ENCODE measurements at regions not wholly inside any gene's neighbourhood (a gene's known extent, or its start where the extent isn't known, plus 50 kb on each side); places are given as distances from the start of the nearest gene placed in this dataset.

- ChIA-PET CTCF (no interaction called here), POLR2A (no interaction called here)
- no peak for DNase-seq
- Mint-ChIP-seq H3K27ac (no peak overlapping the region), H3K27me3 (no peaks in the 10 kb centered on the region), H3K4me1 (no peaks in the 10 kb centered on the region), H3K9me3 (peaks cover 5% of the 10 kb centered on the region), H3K36me3 (ENCODE audit: low read depth) (no peaks in the 10 kb centered on the region), H3K4me3 (no peak overlapping the region)
Observed at GRCh38 chr2:14420851-14421250, 211.7 kb upstream of the LRATD1 start.

GRCh38 chr2:14422426-14422825 lies 210.1 kb upstream of the LRATD1 start:
- Mint-ChIP-seq H3K36me3 (ENCODE audit: low read depth) (no peaks in the 10 kb centered on the region), H3K27me3 (no peaks in the 10 kb centered on the region), H3K27ac (no peak overlapping the region), H3K9me3 (peaks cover 6% of the 10 kb centered on the region), H3K4me1 (no peaks in the 10 kb centered on the region), H3K4me3 (no peak overlapping the region)
- ChIA-PET POLR2A (no interaction called here), CTCF (no interaction called here)
- no peak for DNase-seq

GRCh38 chr2:14423145-14423906 lies 209.2 kb upstream of the LRATD1 start:
- Mint-ChIP-seq H3K4me1 (no peaks in the 10 kb centered on the region), H3K27ac (no peak overlapping the region), H3K4me3 (no peak overlapping the region), H3K9me3 (peaks cover 5% of the 10 kb centered on the region), H3K27me3 (no peaks in the 10 kb centered on the region), H3K36me3 (ENCODE audit: low read depth) (no peaks in the 10 kb centered on the region)
- ChIA-PET POLR2A (no interaction called here), CTCF (no interaction called here)
- DNase-seq: no peak

GRCh38 chr2:14424478-14425390 lies 207.8 kb upstream of the LRATD1 start:
- CTCF ChIA-PET: no interaction called here
- H3K9me3 Mint-ChIP-seq: peaks cover 7% of the 10 kb centered on the region
- no peaks in the 10 kb centered on the region for H3K4me1 Mint-ChIP-seq

GRCh38 chr2:14425869-14426268 lies 206.6 kb upstream of the LRATD1 start:
- Mint-ChIP-seq H3K4me1 (no peaks in the 10 kb centered on the region), H3K27me3 (no peaks in the 10 kb centered on the region), H3K9me3 (peaks cover 7% of the 10 kb centered on the region), H3K4me3 (no peak overlapping the region), H3K36me3 (ENCODE audit: low read depth) (no peaks in the 10 kb centered on the region), H3K27ac (no peak overlapping the region)
- CTCF ChIA-PET: no interaction called here
- POLR2A ChIA-PET: no interaction called here
- no peak for DNase-seq

More at GRCh38 chr2:14424478-14425390, 207.8 kb upstream of the LRATD1 start:
- H3K27ac Mint-ChIP-seq: no peak overlapping the region
- POLR2A ChIA-PET: no interaction called here
- H3K27me3 Mint-ChIP-seq: no peaks in the 10 kb centered on the region
- no peak overlapping the region for H3K4me3 Mint-ChIP-seq
- H3K36me3 Mint-ChIP-seq (ENCODE audit: low read depth): no peaks in the 10 kb centered on the region
- DNase-seq: no peak

GRCh38 chr2:14428056-14428455 lies 204.5 kb upstream of the LRATD1 start:
- peaks cover 4% of the 10 kb centered on the region for H3K9me3 Mint-ChIP-seq
- no peaks in the 10 kb centered on the region for H3K4me1 Mint-ChIP-seq
- CTCF ChIA-PET: no interaction called here
- H3K4me3 Mint-ChIP-seq: no peak overlapping the region
- DNase-seq: no peak
- no peak overlapping the region for H3K27ac Mint-ChIP-seq
- POLR2A ChIA-PET: no interaction called here
- no peaks in the 10 kb centered on the region for H3K27me3 Mint-ChIP-seq
- H3K36me3 Mint-ChIP-seq (ENCODE audit: low read depth): no peaks in the 10 kb centered on the region

- H3K9me3 Mint-ChIP-seq: peaks cover 4% of the 10 kb centered on the region
- H3K27ac Mint-ChIP-seq: no peak overlapping the region
- POLR2A ChIA-PET: no interaction called here
- no peaks in the 10 kb centered on the region for H3K27me3 Mint-ChIP-seq
- H3K4me1 Mint-ChIP-seq: no peaks in the 10 kb centered on the region
- CTCF ChIA-PET: no interaction called here
- no peak for DNase-seq
- no peaks in the 10 kb centered on the region for H3K36me3 Mint-ChIP-seq (ENCODE audit: low read depth)
- H3K4me3 Mint-ChIP-seq: no peak overlapping the region
Observed at GRCh38 chr2:14433946-14434495, 198.5 kb upstream of the LRATD1 start.

GRCh38 chr2:14445670-14446069 lies 186.8 kb upstream of the LRATD1 start:
- H3K27ac Mint-ChIP-seq: no peak overlapping the region
- ChIA-PET CTCF (no interaction called here), POLR2A (no interaction called here)
- H3K27me3 Mint-ChIP-seq: no peaks in the 10 kb centered on the region
- no peaks in the 10 kb centered on the region for H3K36me3 Mint-ChIP-seq (ENCODE audit: low read depth)
- no peak overlapping the region for H3K4me3 Mint-ChIP-seq
- H3K4me1 Mint-ChIP-seq: no peaks in the 10 kb centered on the region
- H3K9me3 Mint-ChIP-seq: peaks cover 14% of the 10 kb centered on the region
- DNase-seq: no peak

- H3K36me3 Mint-ChIP-seq (ENCODE audit: low read depth): no peaks in the 10 kb centered on the region
- POLR2A ChIA-PET: interaction anchor here (0.6 kb wide), 1 partner anchor 259 kb away, joined by 3 read pairs; no protein-coding TSS in a partner anchor
- CTCF ChIA-PET: interaction anchor here (0.9 kb wide), 1 partner anchor 241 kb away, joined by 3 read pairs; no protein-coding TSS in a partner anchor
- no peak overlapping the region for H3K4me3 Mint-ChIP-seq
- no peaks in the 10 kb centered on the region for H3K27me3 Mint-ChIP-seq
- H3K27ac Mint-ChIP-seq: no peak overlapping the region
- H3K4me1 Mint-ChIP-seq: no peaks in the 10 kb centered on the region
- DNase-seq: no peak
- peaks cover 11% of the 10 kb centered on the region for H3K9me3 Mint-ChIP-seq
Observed at GRCh38 chr2:14448340-14448739, 184.2 kb upstream of the LRATD1 start.

GRCh38 chr2:14451312-14451711 lies 181.2 kb upstream of the LRATD1 start:
- Mint-ChIP-seq H3K4me3 (no peak overlapping the region), H3K4me1 (no peaks in the 10 kb centered on the region), H3K9me3 (peaks cover 6% of the 10 kb centered on the region), H3K27me3 (no peaks in the 10 kb centered on the region), H3K36me3 (ENCODE audit: low read depth) (no peaks in the 10 kb centered on the region), H3K27ac (no peak overlapping the region)
- CTCF ChIA-PET: interaction anchor here (1.3 kb wide), 1 partner anchor 12 kb away, joined by 4 read pairs; no protein-coding TSS in a partner anchor
- POLR2A ChIA-PET: no interaction called here
- DNase-seq: no peak

- peaks cover 4% of the 10 kb centered on the region for H3K9me3 Mint-ChIP-seq
- H3K36me3 Mint-ChIP-seq (ENCODE audit: low read depth): no peaks in the 10 kb centered on the region
- H3K4me3 Mint-ChIP-seq: no peak overlapping the region
- CTCF ChIA-PET: no interaction called here
- H3K4me1 Mint-ChIP-seq: no peaks in the 10 kb centered on the region
- H3K27me3 Mint-ChIP-seq: no peaks in the 10 kb centered on the region
- no peak for DNase-seq
- H3K27ac Mint-ChIP-seq: no peak overlapping the region
- POLR2A ChIA-PET: no interaction called here
Observed at GRCh38 chr2:14454202-14454601, 178.3 kb upstream of the LRATD1 start.

- ChIA-PET POLR2A (no interaction called here), CTCF (no interaction called here)
- DNase-seq: no peak
- H3K27me3 Mint-ChIP-seq: no peaks in the 10 kb centered on the region
- H3K4me3 Mint-ChIP-seq: no peak overlapping the region
- no peak overlapping the region for H3K27ac Mint-ChIP-seq
- H3K9me3 Mint-ChIP-seq: peaks cover 2% of the 10 kb centered on the region
- H3K4me1 Mint-ChIP-seq: no peaks in the 10 kb centered on the region
- H3K36me3 Mint-ChIP-seq (ENCODE audit: low read depth): no peaks in the 10 kb centered on the region
Observed at GRCh38 chr2:14459786-14460325, 172.7 kb upstream of the LRATD1 start.

- ChIA-PET CTCF (no interaction called here), POLR2A (no interaction called here)
- no peak for DNase-seq
Observed at GRCh38 chr2:14475994-14476393, 156.5 kb upstream of the LRATD1 start.

More at GRCh38 chr2:14475994-14476393, 156.5 kb upstream of the LRATD1 start:
- Mint-ChIP-seq H3K4me3 (no peak overlapping the region), H3K4me1 (no peaks in the 10 kb centered on the region), H3K9me3 (no peaks in the 10 kb centered on the region), H3K27me3 (no peaks in the 10 kb centered on the region), H3K36me3 (ENCODE audit: low read depth) (no peaks in the 10 kb centered on the region), H3K27ac (no peak overlapping the region)

Measured in activated CD4-positive, alpha-beta T cell treated with anti-CD3 and anti-CD28 coated beads, Interleukin-2, amount 10 ng/mL, durations not matched to agents 7 days and 5 days (primary cell).